NB4 (cell line): ENCODE measurements at regions not wholly inside any gene's neighbourhood (a gene's known extent, or its start where the extent isn't known, plus 50 kb on each side); places are given as distances from the start of the nearest gene placed in this dataset.

Experiments used
- CTCF ChIP-seq: IDR thresholded peaks from one replicate; pipeline ENCODE4 v1.5.1; 2012; ENCODE audit warnings: low read depth, low read length
- MAX ChIP-seq: IDR thresholded peaks from 2 replicates; pipeline ENCODE4 v1.6.1; 2011; ENCODE audit warnings: low read depth, low read length
- MYC ChIP-seq: IDR thresholded peaks from 2 replicates; pipeline ENCODE4 v1.6.1; 2011; ENCODE audit warnings: low read depth, low read length
- POLR2A ChIP-seq: IDR thresholded peaks from 2 replicates; pipeline ENCODE4 v1.6.1; 2011; ENCODE audit warnings: mild to moderate bottlenecking; ENCODE audit not compliant: insufficient read length; ENCODE audit errors: extremely low read depth

GRCh38 chr4:4655901-4656300, 114.1 kb upstream of the STX18 start:
- TF ChIP-seq POLR2A: no peak
- TF ChIP-seq CTCF: no peak
- TF ChIP-seq MYC: no peak
- no peak for TF ChIP-seq MAX
